ENCODE measurements at regions not wholly inside any gene's neighbourhood (a gene's known extent, or its start where the extent isn't known, plus 50 kb on each side); places are given as distances from the start of the nearest gene placed in this dataset.
"Not testable (repeated sequence)": the region's sequence is repeated elsewhere in the genome, so short reads cannot be mapped to it uniquely, and the experiment has no call there.

- no peak overlapping the region for H3K27ac Mint-ChIP-seq
These were observed 93.9 kb downstream of the TEX35 start for GRCh38 chr1:178606839-178607238.

GRCh38 chr1:178607718-178608408 lies 95.0 kb downstream of the TEX35 start:
- intact Hi-C loops (cut with DNase I, micrococcal nuclease) = no loop called here
- TF ChIP-seq CTCF (IDR thresholded peaks at IDR 0.05) = no peak
- ChIA-PET CTCF (no interaction called here), POLR2A (no interaction called here)
- ATAC-seq (ENCODE audit: poor library complexity) = no peak
- Mint-ChIP-seq H3K27me3 (no peaks in the 10 kb centered on the region), H3K36me3 (ENCODE audit: low read depth) (no peaks in the 10 kb centered on the region), H3K4me1 (ENCODE audit: low read depth) (no peaks in the 10 kb centered on the region), H3K27ac (no peak overlapping the region), H3K4me3 (no peak overlapping the region), H3K9me3 (peaks cover 2% of the 10 kb centered on the region)
- DNase-seq = no peak
- H3K4me1 ChIP-seq (ENCODE audit: insufficient read depth, low read length) = no peaks in the 10 kb centered on the region
- H3K4me3 ChIP-seq (ENCODE audit: low read length) = no peak overlapping the region
- no peaks in the 10 kb centered on the region for H3K36me3 ChIP-seq (ENCODE audit: insufficient read depth, low read length)
- H3K27ac ChIP-seq (ENCODE audit: low read depth in 1 of 2, low read length in 2 of 2) = no peak overlapping the region
- no peaks in the 10 kb centered on the region for H3K9me3 ChIP-seq (ENCODE audit: control insufficient read depth in 1 of 2, insufficient read depth in 1 of 2, low read length in 2 of 2)
- no peaks in the 10 kb centered on the region for H3K27me3 ChIP-seq (ENCODE audit: control insufficient read depth in 1 of 2, insufficient read depth in 2 of 2, low read length in 2 of 2)

More at GRCh38 chr1:178606839-178607238, 93.9 kb downstream of the TEX35 start:
- POLR2A ChIA-PET = no interaction called here
- intact Hi-C loops (cut with DNase I, micrococcal nuclease) = no loop called here
- Mint-ChIP-seq H3K4me1 (ENCODE audit: low read depth) (no peaks in the 10 kb centered on the region), H3K27me3 (no peaks in the 10 kb centered on the region), H3K4me3 (no peak overlapping the region), H3K9me3 (peaks cover 2% of the 10 kb centered on the region), H3K36me3 (ENCODE audit: low read depth) (no peaks in the 10 kb centered on the region)
- H3K4me3 ChIP-seq (ENCODE audit: low read length) = no peak overlapping the region
- H3K27me3 ChIP-seq (ENCODE audit: control insufficient read depth in 1 of 2, insufficient read depth in 2 of 2, low read length in 2 of 2) = no peaks in the 10 kb centered on the region
- TF ChIP-seq CTCF (IDR thresholded peaks at IDR 0.05) = no peak
- no peaks in the 10 kb centered on the region for H3K36me3 ChIP-seq (ENCODE audit: insufficient read depth, low read length)
- H3K27ac ChIP-seq (ENCODE audit: low read depth in 1 of 2, low read length in 2 of 2) = no peak overlapping the region
- CTCF ChIA-PET = no interaction called here
- no peak for ATAC-seq (ENCODE audit: poor library complexity)
- H3K9me3 ChIP-seq (ENCODE audit: control insufficient read depth in 1 of 2, insufficient read depth in 1 of 2, low read length in 2 of 2) = no peaks in the 10 kb centered on the region
- no peaks in the 10 kb centered on the region for H3K4me1 ChIP-seq (ENCODE audit: insufficient read depth, low read length)
- no peak for DNase-seq

GRCh38 chr1:178609015-178609414 lies 96.1 kb downstream of the TEX35 start:
- ATAC-seq (ENCODE audit: poor library complexity) (no peak), DNase-seq (peak in 1 of 14 experiments; percentile 13)
- no peak overlapping the region for H3K4me3 Mint-ChIP-seq
- no peaks in the 10 kb centered on the region for H3K4me1 Mint-ChIP-seq (ENCODE audit: low read depth)
- no peaks in the 10 kb centered on the region for H3K36me3 Mint-ChIP-seq (ENCODE audit: low read depth)
- ChIA-PET POLR2A (no interaction called here), CTCF (no interaction called here)
- H3K4me3 ChIP-seq (ENCODE audit: low read length) = no peak overlapping the region
- no peaks in the 10 kb centered on the region for H3K4me1 ChIP-seq (ENCODE audit: insufficient read depth, low read length)
- intact Hi-C loops (cut with DNase I, micrococcal nuclease) = no loop called here
- peaks cover 2% of the 10 kb centered on the region for H3K9me3 Mint-ChIP-seq
- H3K27me3 Mint-ChIP-seq = no peaks in the 10 kb centered on the region
- no peak overlapping the region for H3K27ac Mint-ChIP-seq
- no peaks in the 10 kb centered on the region for H3K36me3 ChIP-seq (ENCODE audit: insufficient read depth, low read length)
- no peaks in the 10 kb centered on the region for H3K27me3 ChIP-seq (ENCODE audit: control insufficient read depth in 1 of 2, insufficient read depth in 2 of 2, low read length in 2 of 2)
- no peak overlapping the region for H3K27ac ChIP-seq (ENCODE audit: low read depth in 1 of 2, low read length in 2 of 2)
- H3K9me3 ChIP-seq (ENCODE audit: control insufficient read depth in 1 of 2, insufficient read depth in 1 of 2, low read length in 2 of 2) = no peaks in the 10 kb centered on the region
- no peak for TF ChIP-seq CTCF (IDR thresholded peaks at IDR 0.05)

- H3K4me1 Mint-ChIP-seq (ENCODE audit: low read depth); ATAC-seq (ENCODE audit: poor library complexity); DNase-seq; H3K27ac ChIP-seq (ENCODE audit: low read depth in 1 of 2, low read length in 2 of 2); H3K27ac Mint-ChIP-seq; H3K9me3 ChIP-seq (ENCODE audit: control insufficient read depth in 1 of 2, insufficient read depth in 1 of 2, low read length in 2 of 2); H3K36me3 Mint-ChIP-seq (ENCODE audit: low read depth); H3K27me3 ChIP-seq (ENCODE audit: control insufficient read depth in 1 of 2, insufficient read depth in 2 of 2, low read length in 2 of 2); H3K4me1 ChIP-seq (ENCODE audit: insufficient read depth, low read length); intact Hi-C loops (cut with DNase I, micrococcal nuclease); H3K4me3 Mint-ChIP-seq; H3K27me3 Mint-ChIP-seq; H3K36me3 ChIP-seq (ENCODE audit: insufficient read depth, low read length); H3K9me3 Mint-ChIP-seq; H3K4me3 ChIP-seq (ENCODE audit: low read length); POLR2A ChIA-PET: not testable (repeated sequence)
- CTCF ChIA-PET = interaction anchor here (1.2 kb wide), 1 partner anchor 23 kb away, joined by 3 read pairs; no protein-coding TSS in a partner anchor
These were observed 97.9 kb downstream of the TEX35 start for GRCh38 chr1:178610690-178611410.
